ENCODE measurements at regions not wholly inside any gene's neighbourhood (a gene's known extent, or its start where the extent isn't known, plus 50 kb on each side); places are given as distances from the start of the nearest gene placed in this dataset.
A peak's percentile ranks its signal among the peaks of the same experiment; 100 is the strongest.

DNA sequence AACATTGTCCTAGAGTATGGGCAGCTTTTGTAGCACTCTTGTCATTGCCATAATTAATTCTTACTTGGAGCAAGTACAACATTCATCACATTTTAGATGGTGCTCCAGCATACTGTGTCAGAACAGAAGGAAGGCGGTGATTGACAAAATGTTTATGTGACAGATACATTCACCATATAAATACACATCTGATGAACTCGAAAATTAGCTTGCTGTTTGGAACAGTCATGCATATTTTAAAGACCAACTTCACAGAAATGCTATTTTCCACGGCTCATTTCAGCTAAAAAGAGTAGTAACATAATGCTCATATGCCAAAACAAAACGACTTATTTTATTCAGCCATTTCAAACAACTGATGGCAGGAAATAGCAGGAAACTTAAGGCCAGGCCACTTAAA, 302.7 kb downstream of the MRPL39 start:
- DNase-seq (no peak), ATAC-seq (no peak)
- Histone ChIP-seq H3K36me3 (ENCODE audit: low read depth) (no peaks in the 10 kb centered on the region), H3K9me3 (peaks cover 12% of the 10 kb centered on the region), H3K4me1 (ENCODE audit: low read depth) (no peaks in the 10 kb centered on the region), H3K4me3 (no peak overlapping the region)
- intact Hi-C loops (cut with DNase I, micrococcal nuclease): no loop called here
- TF ChIP-seq, protein P1, sequence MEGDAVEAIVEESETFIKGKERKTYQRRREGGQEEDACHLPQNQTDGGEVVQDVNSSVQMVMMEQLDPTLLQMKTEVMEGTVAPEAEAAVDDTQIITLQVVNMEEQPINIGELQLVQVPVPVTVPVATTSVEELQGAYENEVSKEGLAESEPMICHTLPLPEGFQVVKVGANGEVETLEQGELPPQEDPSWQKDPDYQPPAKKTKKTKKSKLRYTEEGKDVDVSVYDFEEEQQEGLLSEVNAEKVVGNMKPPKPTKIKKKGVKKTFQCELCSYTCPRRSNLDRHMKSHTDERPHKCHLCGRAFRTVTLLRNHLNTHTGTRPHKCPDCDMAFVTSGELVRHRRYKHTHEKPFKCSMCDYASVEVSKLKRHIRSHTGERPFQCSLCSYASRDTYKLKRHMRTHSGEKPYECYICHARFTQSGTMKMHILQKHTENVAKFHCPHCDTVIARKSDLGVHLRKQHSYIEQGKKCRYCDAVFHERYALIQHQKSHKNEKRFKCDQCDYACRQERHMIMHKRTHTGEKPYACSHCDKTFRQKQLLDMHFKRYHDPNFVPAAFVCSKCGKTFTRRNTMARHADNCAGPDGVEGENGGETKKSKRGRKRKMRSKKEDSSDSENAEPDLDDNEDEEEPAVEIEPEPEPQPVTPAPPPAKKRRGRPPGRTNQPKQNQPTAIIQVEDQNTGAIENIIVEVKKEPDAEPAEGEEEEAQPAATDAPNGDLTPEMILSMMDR (IDR thresholded peaks at IDR 0.05): no peak

DNA sequence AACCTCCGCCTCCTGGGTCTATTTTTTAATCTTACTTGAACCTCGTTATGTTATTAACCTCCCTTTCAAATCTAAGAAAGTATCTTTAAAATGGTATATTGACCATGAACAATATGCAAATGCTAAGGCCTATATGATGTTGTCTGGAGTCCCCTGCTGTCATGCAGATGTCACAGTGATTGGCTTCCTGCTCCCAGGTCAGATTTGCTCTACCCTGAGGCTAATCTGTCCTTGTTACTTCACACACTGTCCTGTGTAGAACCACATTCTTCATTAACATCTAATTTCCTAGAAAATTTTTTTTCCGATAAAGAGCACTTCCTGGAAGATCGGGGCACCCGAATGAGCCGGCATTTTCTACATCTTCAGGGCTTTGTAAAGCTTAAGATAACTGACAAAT, 306.6 kb downstream of the MRPL39 start:
- Histone ChIP-seq H3K9me3 (no peaks in the 10 kb centered on the region), H3K36me3 (ENCODE audit: low read depth) (no peaks in the 10 kb centered on the region), H3K4me1 (ENCODE audit: low read depth) (no peaks in the 10 kb centered on the region), H3K4me3 (no peak overlapping the region)
- intact Hi-C loops (cut with DNase I, micrococcal nuclease): no loop called here
- TF ChIP-seq, protein P1 (IDR thresholded peaks at IDR 0.05): no peak
- no peak for DNase-seq
- no peak for ATAC-seq

- intact Hi-C loops (cut with DNase I, micrococcal nuclease): no loop called here
- Histone ChIP-seq H3K9me3 (no peaks in the 10 kb centered on the region), H3K36me3 (ENCODE audit: low read depth) (no peaks in the 10 kb centered on the region), H3K4me1 (ENCODE audit: low read depth) (no peaks in the 10 kb centered on the region), H3K4me3 (no peak overlapping the region)
- no peak for DNase-seq
- peak; percentile 62 for ATAC-seq
- TF ChIP-seq, protein P1 (IDR thresholded peaks at IDR 0.05): no peak
These were observed 308.5 kb downstream of the MRPL39 start for GRCh38 chr21:25298512-25299491.

- TF ChIP-seq, protein P1 (IDR thresholded peaks at IDR 0.05): no peak
- ATAC-seq: no peak
- H3K4me1 ChIP-seq (ENCODE audit: low read depth): no peaks in the 10 kb centered on the region
These were observed 310.2 kb downstream of the MRPL39 start for GRCh38 chr21:25297117-25297516.

GRCh38 chr21:25296252-25296651, 311.0 kb downstream of the MRPL39 start:
- ATAC-seq (no peak), DNase-seq (no peak)
- Histone ChIP-seq H3K4me3 (no peak overlapping the region), H3K9me3 (no peaks in the 10 kb centered on the region), H3K36me3 (ENCODE audit: low read depth) (no peaks in the 10 kb centered on the region), H3K4me1 (ENCODE audit: low read depth) (no peaks in the 10 kb centered on the region)
- TF ChIP-seq, protein P1 (IDR thresholded peaks at IDR 0.05): no peak
- intact Hi-C loops (cut with DNase I, micrococcal nuclease): no loop called here

More at GRCh38 chr21:25297117-25297516, 310.2 kb downstream of the MRPL39 start:
- intact Hi-C loops (cut with DNase I, micrococcal nuclease): no loop called here
- DNase-seq: no peak
- H3K36me3 ChIP-seq (ENCODE audit: low read depth): no peaks in the 10 kb centered on the region
- H3K9me3 ChIP-seq: no peaks in the 10 kb centered on the region
- no peak overlapping the region for H3K4me3 ChIP-seq

All from mucosa of descending colon (tissue), 3 donors.